Right cardiac atrium (tissue), 5 donors: ENCODE measurements at regions not wholly inside any gene's neighbourhood (a gene's known extent, or its start where the extent isn't known, plus 50 kb on each side); places are given as distances from the start of the nearest gene placed in this dataset.

Experiments used
- ATAC-seq, 2 donors: fragments of 200-7000 bp; cut with Tn5 transposase; one replicate each; pipeline versions ENCODE4 v1.8.0 to v1.9.1; 2020; ENCODE audit warnings: moderate library complexity in 2 of 2, mild to moderate bottlenecking in 1 of 2
- DNase-seq, 3 donors: peaks; one replicate each; pipeline ENCODE4 v3.0.0-alpha.2; 2020
- H3K27ac ChIP-seq: one replicate; pipeline ENCODE4 v1.5.1; 2013; ENCODE audit warnings: mild to moderate bottlenecking, low read length, control low read depth, moderate library complexity
- H3K27me3 ChIP-seq: one replicate; pipeline ENCODE4 v1.6.1; 2013; ENCODE audit not compliant: control insufficient read depth, insufficient read depth
- H3K4me1 ChIP-seq: one replicate; pipeline ENCODE4 v1.6.1; 2013; ENCODE audit warnings: low read length; ENCODE audit not compliant: control insufficient read depth, insufficient read depth
- H3K4me3 ChIP-seq: one replicate; pipeline ENCODE4 v1.5.1; 2013; ENCODE audit warnings: low read length, control low read depth
- H3K9me3 ChIP-seq: one replicate; pipeline ENCODE4 v1.6.1; 2013; ENCODE audit warnings: low read length; ENCODE audit not compliant: control insufficient read depth
- WGBS: extraction: QIAGEN DNeasy Blood & Tissue Kit; methylation state at CpG from one replicate; pipeline ENCODE4 v1.1.7; 2013; 5-methylcytosine and 5-hydroxymethylcytosine counted together
- intact Hi-C, 4 donors: fragments of 100-400 bp; cut with DNase I; formaldehyde crosslinking; loops; one replicate each; pipeline versions ENCODE4 v1.11.0 to v1.14.0; 2022 to 2023
- donor health status: healthy with polysubstance abuse.
- donor health status: DM: no; HTN: yes; CAD: no.
- donor health status: DM: no; HTN: no; CAD: no.
- donor health status: DM: no; HTN: yes; CAD: no; lungs with severe emphysema.
- donor health status: DM: yes; HTN: yes; CAD: no.

DNA sequence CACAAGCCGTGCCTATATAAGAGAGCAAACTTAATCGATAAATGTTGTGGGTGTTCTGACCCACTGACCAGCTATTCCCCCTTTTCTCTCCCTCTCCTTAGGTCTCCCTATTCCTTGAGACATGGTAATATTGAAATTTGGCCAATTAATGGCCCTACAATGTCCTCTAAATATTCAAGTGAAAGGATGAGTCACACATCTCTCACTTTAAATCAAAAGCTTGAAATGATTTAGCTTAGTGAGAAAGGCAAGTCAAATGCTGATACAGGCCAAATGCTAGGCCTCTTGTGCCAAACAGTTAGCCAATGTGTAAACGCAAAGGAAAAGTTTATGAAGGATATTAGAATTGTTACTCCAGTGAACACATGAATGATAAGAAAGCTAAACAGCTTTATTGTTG is 102.2 kb upstream of the CPNE8 start:
- whole genome bisulfite sequencing = 46% methylated on average over 3 of the region's 3 CpGs
- H3K9me3 ChIP-seq = no peaks in the 10 kb centered on the region
- no peaks in the 10 kb centered on the region for H3K4me1 ChIP-seq
- intact Hi-C loops = no loop called here
- no peak overlapping the region for H3K4me3 ChIP-seq
- H3K27me3 ChIP-seq = no peaks in the 10 kb centered on the region
- DNase-seq (no peak), ATAC-seq (no peak)
- H3K27ac ChIP-seq = no peak overlapping the region

DNA sequence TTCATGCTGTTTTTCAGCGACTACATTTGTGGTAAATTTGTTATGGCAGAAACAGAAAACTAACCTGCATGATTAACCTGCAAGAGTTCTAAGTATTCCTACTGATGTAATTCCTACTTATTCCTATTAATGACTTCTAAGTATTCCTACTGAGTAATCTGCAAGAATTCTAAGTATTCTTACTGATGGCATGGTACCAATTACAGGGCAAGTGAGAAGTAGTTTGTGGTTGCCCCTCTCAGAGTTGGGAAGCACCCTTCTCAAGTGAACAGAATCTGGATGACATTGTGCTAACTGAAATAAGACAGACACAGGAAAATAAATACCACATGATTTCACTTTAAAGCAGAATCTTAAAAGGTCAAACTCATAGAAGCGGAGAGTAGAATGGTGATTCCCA is 100.9 kb upstream of the CPNE8 start:
- 81% methylated on average over 2 of the region's 2 CpGs for WGBS
- no peaks in the 10 kb centered on the region for H3K9me3 ChIP-seq
- H3K27ac ChIP-seq = no peak overlapping the region
- H3K27me3 ChIP-seq = no peaks in the 10 kb centered on the region
- intact Hi-C loops = no loop called here
- H3K4me1 ChIP-seq = no peaks in the 10 kb centered on the region
- DNase-seq = no peak
- H3K4me3 ChIP-seq = no peak overlapping the region
- no peak for ATAC-seq

DNA sequence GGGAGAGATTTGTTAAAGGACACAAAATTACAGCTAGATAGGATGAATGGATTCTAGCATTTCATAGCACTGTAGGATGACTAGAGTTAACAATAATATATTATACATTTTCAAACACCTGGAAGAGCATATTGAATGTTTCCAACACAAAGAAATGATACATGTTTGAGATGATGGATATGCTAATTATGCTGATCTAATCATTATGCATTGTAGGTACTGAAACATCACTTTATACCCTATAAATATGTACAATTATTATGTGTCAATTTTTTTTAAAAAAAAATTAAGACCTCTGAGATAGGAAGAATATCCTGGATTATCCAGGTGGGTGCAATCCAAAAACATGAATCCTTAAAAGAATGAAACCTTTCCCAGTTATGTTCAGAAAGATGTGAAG is 100.3 kb upstream of the CPNE8 start:
- ATAC-seq (no peak), DNase-seq (no peak)
- Histone ChIP-seq H3K9me3 (no peaks in the 10 kb centered on the region), H3K4me3 (no peak overlapping the region), H3K4me1 (no peaks in the 10 kb centered on the region), H3K27ac (no peak overlapping the region), H3K27me3 (no peaks in the 10 kb centered on the region)
- intact Hi-C loops = no loop called here

DNA sequence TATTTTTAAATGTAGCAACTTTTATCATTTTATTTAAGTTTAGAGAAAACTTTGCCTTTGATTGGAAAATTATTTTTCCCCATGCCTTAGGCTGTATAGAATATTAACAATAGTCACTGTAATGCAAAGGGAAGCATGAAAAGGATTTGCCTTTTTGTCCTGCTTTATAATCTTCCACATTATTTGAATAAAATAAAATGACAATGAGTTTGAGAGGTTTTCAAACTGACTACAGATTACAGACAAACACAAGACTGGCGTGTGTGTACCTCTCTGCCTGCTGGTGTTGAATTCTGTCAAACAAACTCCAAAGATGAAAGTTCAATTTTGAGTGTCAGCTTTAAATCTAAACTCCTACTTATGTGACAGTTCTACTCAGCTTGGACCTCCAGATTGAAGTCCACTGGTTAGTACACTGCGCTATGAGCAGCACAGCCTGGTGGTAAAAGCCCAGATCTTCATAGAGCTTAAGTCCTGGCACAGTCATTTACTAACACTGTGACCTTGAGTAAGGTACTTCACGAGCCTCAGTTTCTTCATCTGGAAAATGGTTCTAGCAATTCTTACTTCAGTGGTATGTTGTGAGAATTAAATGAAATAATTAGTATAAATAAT is 98.3 kb upstream of the CPNE8 start:
- H3K4me1 ChIP-seq = no peaks in the 10 kb centered on the region
- DNase-seq (no peak), ATAC-seq (no peak)
- 47% methylated on average over 3 of the region's 3 CpGs for WGBS
- H3K4me3 ChIP-seq = no peak overlapping the region
- H3K9me3 ChIP-seq = no peaks in the 10 kb centered on the region
- H3K27ac ChIP-seq = no peak overlapping the region
- no peaks in the 10 kb centered on the region for H3K27me3 ChIP-seq
- intact Hi-C loops = no loop called here

DNA sequence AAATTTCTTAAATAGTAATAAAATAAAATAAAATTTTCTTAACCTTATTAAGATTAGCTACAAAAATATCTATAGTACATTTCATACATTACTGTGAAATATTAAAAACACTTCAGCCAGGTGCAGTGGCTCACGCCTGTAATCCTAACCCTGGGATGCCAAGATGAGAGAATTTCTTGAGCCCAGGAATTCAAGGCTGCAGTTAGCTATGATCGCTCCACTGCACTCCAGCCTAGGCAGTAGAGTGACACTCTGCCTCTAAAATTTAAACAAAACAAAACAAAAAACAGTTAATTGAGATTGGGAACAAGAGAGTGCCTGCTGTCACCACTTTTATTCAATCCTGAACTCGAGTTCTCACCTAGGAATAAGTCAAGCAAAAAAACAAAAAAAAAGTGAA is 95.0 kb upstream of the CPNE8 start:
- Histone ChIP-seq H3K27ac (no peak overlapping the region), H3K4me3 (no peak overlapping the region), H3K4me1 (no peaks in the 10 kb centered on the region), H3K27me3 (no peaks in the 10 kb centered on the region), H3K9me3 (no peaks in the 10 kb centered on the region)
- intact Hi-C loops = no loop called here
- DNase-seq = no peak
- WGBS = 75% methylated on average over 3 of the region's 3 CpGs
- no peak for ATAC-seq

DNA sequence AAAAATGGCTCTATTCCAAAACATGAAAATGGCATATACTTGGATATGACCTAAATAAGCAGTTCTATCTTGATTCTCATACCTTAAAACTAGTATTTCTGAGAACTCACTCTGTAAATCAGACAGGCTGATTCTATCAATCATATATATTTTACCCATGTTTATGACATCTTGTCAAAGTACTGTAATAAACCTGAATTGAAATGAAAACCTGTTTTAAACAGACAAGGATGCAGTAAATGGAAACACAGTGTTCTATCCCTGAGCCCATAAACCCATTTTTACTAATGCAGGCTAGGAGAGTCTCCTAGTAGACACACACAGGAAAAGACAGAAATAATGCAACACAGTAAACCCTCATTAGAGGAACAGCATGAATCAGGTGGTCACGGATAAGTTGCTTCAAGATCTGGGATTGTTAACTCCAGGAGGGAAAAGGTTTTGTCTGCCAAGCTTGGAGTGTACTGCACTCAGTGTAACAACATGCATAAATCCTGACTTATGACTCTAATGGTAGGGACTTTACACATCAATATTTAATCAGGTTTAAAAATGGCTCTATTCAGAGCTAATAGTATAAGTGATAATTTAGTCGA is 93.6 kb upstream of the CPNE8 start:
- Histone ChIP-seq H3K4me3 (no peak overlapping the region), H3K27ac (no peak overlapping the region), H3K4me1 (no peaks in the 10 kb centered on the region), H3K27me3 (no peaks in the 10 kb centered on the region), H3K9me3 (no peaks in the 10 kb centered on the region)
- ATAC-seq = no peak
- no peak for DNase-seq
- intact Hi-C loops = no loop called here
- WGBS = 66% methylated on average over 2 of the region's 2 CpGs

DNA sequence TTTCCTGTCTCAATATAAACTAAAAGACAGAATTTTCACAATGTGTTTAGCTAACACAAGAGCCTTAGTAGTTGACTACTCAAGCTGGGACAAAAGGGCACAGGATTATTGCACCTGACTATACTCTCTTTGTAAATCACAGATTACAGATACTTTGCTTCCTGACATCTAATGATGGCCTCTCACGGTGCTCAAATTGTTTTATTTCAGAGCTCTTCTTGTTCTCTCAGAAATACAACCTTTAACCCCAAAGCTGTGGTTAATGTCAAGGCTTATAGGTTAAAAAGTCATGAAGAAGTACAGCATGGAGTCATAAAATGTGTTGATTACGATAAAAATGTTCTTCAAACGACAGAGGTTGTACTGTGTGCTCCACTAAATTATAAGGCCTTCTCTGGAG is 89.9 kb upstream of the CPNE8 start:
- 46% methylated on average over 3 of the region's 3 CpGs for WGBS
- Histone ChIP-seq H3K4me1 (no peaks in the 10 kb centered on the region), H3K27me3 (no peaks in the 10 kb centered on the region), H3K4me3 (no peak overlapping the region), H3K27ac (no peak overlapping the region), H3K9me3 (no peaks in the 10 kb centered on the region)
- intact Hi-C loops = no loop called here
- DNase-seq = no peak
- no peak for ATAC-seq

DNA sequence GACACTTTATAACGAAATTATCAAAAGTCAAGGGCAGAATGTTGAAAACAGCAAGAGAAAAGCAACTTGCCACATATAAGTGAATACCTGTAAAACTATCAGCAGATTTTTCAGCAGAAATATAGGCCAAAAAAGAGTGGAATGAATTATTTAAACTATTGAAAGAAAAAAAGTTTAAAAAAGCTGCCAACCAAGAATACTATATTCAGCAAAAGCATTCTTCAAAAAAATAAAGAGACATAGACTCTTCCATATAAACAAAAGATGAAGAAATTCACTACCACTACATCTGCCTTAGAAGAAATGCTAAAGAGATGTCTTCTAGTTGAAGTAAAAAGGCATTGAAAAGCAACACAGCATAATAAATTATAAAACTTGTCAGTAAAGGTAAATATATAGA is 80.6 kb upstream of the CPNE8 start:
- ATAC-seq = no peak
- intact Hi-C loops = no loop called here
- no peaks in the 10 kb centered on the region for H3K27me3 ChIP-seq
- H3K4me3 ChIP-seq = no peak overlapping the region
- DNase-seq = no peak
- no peaks in the 10 kb centered on the region for H3K4me1 ChIP-seq
- 88% methylated on average over 1 of the region's 1 CpG for WGBS
- no peak overlapping the region for H3K27ac ChIP-seq
- no peaks in the 10 kb centered on the region for H3K9me3 ChIP-seq

DNA sequence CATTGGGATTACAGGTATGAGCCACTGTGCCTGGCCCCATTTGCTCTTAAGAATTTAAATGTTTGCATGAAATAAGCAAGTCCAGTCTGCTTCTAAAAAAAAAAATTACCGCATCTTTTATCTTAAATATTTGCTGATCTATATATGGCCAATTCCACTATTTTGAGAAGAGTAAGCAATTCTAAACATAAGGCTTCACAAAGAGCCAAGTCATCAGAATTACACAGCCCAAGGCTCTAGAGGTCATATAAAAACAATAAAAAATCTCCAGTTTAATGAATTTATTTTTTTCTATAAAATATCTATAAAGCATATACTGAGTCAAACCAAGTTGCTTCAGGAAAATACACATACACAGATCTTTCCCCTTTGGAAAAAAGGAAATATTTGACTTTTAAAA is 79.0 kb upstream of the CPNE8 start:
- ATAC-seq (no peak), DNase-seq (no peak)
- no peaks in the 10 kb centered on the region for H3K4me1 ChIP-seq
- H3K27ac ChIP-seq = no peak overlapping the region
- H3K4me3 ChIP-seq = no peak overlapping the region
- H3K27me3 ChIP-seq = no peaks in the 10 kb centered on the region
- 82% methylated on average over 1 of the region's 1 CpG for WGBS
- intact Hi-C loops = no loop called here
- no peaks in the 10 kb centered on the region for H3K9me3 ChIP-seq

DNA sequence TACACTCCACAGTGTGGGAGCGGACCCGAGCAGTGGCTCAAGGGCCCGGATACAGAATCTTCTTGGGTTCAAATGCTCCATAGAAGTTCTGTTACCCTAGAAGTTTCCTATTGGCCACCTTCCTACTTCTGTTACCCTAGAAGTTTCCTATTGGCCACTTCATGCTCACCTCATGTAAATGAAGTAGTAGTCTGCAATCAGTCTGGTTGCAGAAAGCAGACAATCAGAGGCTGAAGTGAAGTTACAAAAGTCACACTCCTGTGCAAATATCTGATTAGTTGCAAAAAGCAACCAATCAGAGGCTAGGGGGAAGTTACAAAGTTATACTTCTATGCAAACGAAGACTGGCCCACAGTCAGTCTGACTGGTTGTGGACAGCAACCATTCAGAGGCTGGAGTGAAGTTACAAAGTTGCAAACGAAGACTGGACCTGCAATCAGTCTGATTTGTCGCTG is 77.8 kb upstream of the CPNE8 start:
- Histone ChIP-seq H3K27me3 (no peaks in the 10 kb centered on the region), H3K9me3 (no peaks in the 10 kb centered on the region), H3K4me1 (no peaks in the 10 kb centered on the region), H3K4me3 (no peak overlapping the region), H3K27ac (no peak overlapping the region)
- WGBS = 80% methylated on average over 6 of the region's 6 CpGs
- DNase-seq (no peak), ATAC-seq (no peak)
- intact Hi-C loops = no loop called here

DNA sequence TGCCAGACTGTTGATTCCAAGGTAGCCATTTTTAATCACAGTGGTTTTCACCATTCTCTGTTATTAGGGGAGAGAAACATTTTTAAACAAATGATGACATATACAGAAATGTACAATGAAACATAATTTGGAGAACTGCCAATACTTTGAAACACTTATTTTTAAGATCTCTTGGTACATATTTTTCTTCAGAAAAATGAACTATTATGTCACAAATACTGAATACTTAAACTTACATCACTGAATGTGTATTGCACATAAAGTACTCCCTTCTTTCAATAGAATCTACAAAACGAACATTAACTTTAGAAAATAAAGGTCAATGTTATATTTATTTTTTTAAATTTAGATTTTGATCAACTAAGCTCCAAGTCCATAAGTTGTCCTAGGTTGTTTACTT is 71.7 kb upstream of the CPNE8 start:
- no peak for ATAC-seq
- whole genome bisulfite sequencing = 39% methylated on average over 1 of the region's 1 CpG

DNA sequence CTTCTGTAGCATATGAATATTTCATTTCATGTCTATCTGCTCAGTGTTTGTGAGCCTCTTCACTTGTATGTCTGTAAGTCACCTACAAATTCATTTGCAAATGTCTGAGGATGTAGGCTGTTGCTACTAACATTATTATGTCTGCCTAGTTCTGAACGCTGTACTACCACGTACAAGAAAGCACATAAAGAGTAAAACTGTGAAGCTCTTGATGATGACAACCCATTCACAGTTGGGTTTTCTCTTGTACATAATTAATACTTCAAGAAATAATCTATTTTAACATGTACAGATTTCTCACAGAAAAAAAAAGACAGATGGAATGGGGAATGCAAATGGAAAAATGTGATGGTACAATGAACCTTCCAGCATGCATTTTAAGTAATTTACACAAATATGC is 64.3 kb upstream of the CPNE8 start:
- no peak overlapping the region for H3K4me3 ChIP-seq
- H3K9me3 ChIP-seq = no peaks in the 10 kb centered on the region
- no peaks in the 10 kb centered on the region for H3K27me3 ChIP-seq
- DNase-seq (no peak), ATAC-seq (no peak)
- no peaks in the 10 kb centered on the region for H3K4me1 ChIP-seq
- intact Hi-C loops = no loop called here
- no peak overlapping the region for H3K27ac ChIP-seq
- 43% methylated on average over 2 of the region's 2 CpGs for WGBS

More for the DNA sequence above, 71.7 kb upstream of the CPNE8 start:
- H3K27me3 ChIP-seq = no peaks in the 10 kb centered on the region
- H3K4me3 ChIP-seq = no peak overlapping the region
- H3K9me3 ChIP-seq = no peaks in the 10 kb centered on the region
- no peaks in the 10 kb centered on the region for H3K4me1 ChIP-seq
- no peak overlapping the region for H3K27ac ChIP-seq
- intact Hi-C loops = no loop called here
- DNase-seq = no peak
